HG02571 (cell line): ENCODE measurements at regions not wholly inside any gene's neighbourhood (a gene's known extent, or its start where the extent isn't known, plus 50 kb on each side); places are given as distances from the start of the nearest gene placed in this dataset.

Experiments
- ATAC-seq: cut with Tn5 transposase; IDR thresholded peaks from one replicate; pipeline ENCODE4 v1.9.1; 2021; ENCODE audit warnings: mild to moderate bottlenecking, moderate library complexity; ENCODE audit not compliant: unreplicated experiment

GRCh38 chr6:15845492-15845891 is 182.7 kb upstream of the DTNBP1 start:
- no peak for ATAC-seq

DNA sequence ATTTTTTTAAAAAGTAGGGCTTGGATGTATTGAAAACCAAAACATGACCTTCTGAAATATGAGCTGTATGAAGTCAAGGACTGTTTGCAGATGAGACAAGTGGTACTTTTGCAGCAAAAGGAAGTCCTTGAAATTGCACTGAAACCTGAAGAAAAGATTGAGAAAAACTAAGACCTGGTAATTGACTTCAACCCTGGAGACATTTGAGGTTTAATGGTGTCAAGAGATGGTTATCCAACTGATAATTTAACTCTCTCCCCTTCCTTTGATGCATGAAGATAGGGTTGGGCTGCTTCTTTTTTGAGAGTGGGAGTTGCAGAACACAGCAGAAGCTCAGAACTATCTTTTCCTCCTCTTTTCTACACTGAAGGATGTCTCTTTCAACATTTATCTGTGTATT is 180.9 kb upstream of the DTNBP1 start:
- ATAC-seq, result no peak

GRCh38 chr6:15843226-15843625 is 180.4 kb upstream of the DTNBP1 start:
- no peak for ATAC-seq

DNA sequence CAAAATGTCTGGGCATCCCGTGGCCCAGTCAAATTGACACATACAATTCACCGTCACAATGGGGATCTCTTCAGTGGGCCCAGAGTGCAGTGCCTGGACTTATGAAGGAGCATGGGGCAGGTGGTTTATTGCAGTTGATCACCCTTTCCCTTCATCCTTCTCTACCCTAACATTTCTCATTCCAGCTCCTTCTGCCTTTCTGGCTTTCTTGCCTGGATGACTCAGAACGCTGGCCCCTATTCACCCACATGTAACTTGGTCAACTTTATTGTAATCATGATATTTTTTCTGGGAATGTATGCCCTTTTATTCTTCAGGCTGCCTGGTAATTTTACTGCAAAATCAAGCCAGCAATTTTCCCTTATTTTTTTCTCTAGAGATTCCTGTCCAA is 179.9 kb upstream of the DTNBP1 start:
- ATAC-seq, result no peak

GRCh38 chr6:15841937-15842726 is 179.3 kb upstream of the DTNBP1 start:
- no peak for ATAC-seq

- no peak for ATAC-seq
Observed at GRCh38 chr6:15839969-15840541, 177.2 kb upstream of the DTNBP1 start.

- ATAC-seq, result no peak
Observed at GRCh38 chr6:15837205-15837604, 174.4 kb upstream of the DTNBP1 start.

DNA sequence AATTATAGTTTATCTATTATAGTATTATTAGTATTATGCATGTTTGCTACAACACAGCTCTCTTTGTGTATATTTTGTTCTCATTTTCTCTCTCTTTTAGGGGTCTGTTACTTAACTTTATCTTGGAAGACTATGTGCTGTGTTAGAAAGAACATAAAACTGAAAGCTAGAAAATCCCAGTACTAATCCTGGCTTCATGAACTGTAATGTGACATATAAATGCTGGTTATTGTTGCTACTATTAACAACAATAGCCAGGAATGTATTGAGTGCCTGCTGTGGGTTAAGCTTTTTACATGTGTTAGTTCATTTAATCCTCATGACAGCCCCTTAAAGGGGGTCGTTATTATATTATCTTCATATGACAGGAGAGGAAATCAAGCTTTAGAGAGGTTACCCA is 170.0 kb upstream of the DTNBP1 start:
- no peak for ATAC-seq

- ATAC-seq, result no peak
Observed at GRCh38 chr6:15829156-15829555, 166.3 kb upstream of the DTNBP1 start.

DNA sequence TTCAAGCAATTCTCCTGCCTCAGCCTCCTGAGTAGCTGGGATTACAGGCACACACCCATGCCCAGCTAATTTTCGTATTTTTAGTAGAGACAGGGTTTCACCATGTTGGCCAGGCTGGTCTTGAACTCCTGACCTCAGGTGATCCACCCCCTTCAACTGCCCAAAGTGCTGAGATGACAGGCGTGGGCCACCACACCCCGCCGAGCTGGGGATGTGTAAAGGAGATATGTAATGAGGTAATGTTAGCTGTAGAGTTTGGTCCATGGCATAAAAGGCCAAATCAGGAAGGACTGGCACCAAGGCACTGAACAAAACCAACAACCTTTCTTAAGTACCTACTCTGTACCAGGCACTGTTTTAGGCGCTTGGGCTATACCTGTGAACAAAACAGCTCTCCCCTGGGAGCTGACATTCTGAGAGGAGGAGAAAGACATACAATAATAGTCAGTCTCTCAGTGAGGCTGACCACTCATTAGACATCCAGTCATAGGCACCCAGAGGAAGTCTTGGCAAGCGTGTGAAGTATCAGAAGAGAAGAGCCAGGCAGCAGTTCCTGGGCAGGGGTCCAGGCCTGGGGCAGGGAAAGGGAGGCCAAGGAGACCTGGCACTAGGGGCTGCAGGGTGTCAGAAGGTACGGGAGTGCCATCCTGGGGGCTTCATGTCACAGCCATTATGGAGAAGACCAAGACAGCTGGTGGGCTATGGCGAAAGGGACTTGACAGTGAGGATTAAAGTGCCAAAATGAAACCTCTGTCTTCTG is 164.8 kb upstream of the DTNBP1 start:
- ATAC-seq, result no peak

- ATAC-seq, result no peak
Observed at GRCh38 chr6:15826814-15827318, 164.0 kb upstream of the DTNBP1 start.

- ATAC-seq, result no peak
Observed at GRCh38 chr6:15825332-15825930, 162.6 kb upstream of the DTNBP1 start.

DNA sequence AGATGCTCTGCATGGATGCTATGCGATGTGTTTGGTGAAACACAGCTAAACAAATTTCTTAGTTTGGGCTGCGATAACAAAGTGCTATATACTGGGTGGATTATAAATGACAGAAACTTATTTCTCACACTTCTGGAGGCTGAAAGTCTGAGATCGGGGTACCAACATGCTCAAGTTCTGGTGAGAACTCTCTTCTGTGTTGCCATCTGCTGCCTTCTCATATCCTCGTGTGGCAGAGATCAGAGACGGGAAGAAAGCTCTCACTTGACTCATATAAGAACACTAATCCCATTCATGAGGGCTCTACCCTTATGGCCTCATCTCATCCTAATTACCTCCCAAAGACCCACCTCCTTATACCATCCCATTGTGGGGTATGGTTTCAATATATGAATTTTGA is 162.0 kb upstream of the DTNBP1 start:
- ATAC-seq, result no peak

DNA sequence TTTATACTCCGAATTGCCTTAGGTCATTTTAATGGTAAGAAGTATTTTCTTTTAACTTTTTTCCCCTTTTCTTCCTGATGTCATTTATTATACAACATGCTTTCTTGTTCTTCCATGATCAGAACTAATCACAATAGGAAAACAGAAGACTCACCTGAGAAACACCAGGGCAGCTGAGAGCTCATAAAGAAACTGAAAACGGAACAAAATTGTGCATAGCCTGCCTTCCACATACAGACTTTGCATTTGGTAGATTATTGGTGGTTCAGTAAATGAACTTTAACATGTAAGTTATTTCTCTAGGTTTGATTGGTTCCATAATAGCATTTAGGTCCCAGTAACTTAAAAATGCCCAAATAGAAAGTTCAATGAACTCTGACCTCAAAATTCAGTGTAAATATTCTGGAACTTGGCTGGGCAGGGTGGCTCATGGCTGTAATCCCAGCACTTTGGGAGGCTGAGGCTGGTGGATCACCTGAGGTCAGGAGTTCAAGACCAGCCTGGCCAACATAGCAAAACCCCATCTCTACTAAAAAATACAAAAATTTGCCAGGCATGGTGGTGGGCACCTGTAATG is 161.1 kb upstream of the DTNBP1 start:
- ATAC-seq, result no peak

DNA sequence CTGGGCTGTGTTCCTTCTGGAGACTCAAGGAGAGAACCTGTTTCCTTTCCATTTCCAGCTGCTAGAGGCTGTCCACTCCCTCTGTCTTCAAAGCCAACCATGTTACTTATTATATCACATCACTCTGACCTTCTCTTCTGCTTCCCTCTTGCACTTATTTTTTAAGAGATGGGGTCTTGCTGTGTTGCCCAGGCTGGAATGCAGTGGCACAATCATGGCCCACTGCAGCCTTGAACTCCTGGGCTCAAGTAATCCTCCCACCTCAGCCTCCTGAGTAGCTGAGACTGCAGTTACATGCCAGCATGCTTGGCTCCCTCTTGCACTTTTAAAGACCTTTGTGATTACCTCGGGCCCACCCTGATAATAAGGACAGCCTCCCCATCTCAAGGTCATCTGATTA is 160.0 kb upstream of the DTNBP1 start:
- ATAC-seq, result no peak

DNA sequence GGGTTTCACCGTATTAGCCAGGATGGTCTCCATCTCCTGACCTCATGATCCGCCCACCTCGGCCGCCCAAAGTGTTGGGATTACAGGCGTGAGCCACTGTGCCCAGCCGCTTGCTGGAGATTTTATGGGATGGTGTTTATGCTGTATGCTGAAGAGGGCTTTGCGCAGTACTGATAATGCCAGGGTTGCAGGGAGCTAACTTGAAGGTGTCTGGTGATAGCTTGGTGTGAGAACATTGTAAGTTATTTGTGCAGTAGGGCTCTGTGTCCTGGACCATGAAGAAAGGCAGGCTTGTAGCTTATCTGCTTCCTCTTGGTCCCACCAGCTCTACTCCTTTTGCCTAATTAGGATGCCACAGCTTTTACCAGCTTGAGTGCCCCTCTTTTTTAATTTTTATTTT is 157.0 kb upstream of the DTNBP1 start:
- ATAC-seq, result no peak

GRCh38 chr6:15819226-15819625 is 156.4 kb upstream of the DTNBP1 start:
- ATAC-seq, result no peak

- ATAC-seq, result no peak
Observed at GRCh38 chr6:15818491-15818890, 155.7 kb upstream of the DTNBP1 start.

- no peak for ATAC-seq
Observed at GRCh38 chr6:15818044-15818443, 155.2 kb upstream of the DTNBP1 start.

DNA sequence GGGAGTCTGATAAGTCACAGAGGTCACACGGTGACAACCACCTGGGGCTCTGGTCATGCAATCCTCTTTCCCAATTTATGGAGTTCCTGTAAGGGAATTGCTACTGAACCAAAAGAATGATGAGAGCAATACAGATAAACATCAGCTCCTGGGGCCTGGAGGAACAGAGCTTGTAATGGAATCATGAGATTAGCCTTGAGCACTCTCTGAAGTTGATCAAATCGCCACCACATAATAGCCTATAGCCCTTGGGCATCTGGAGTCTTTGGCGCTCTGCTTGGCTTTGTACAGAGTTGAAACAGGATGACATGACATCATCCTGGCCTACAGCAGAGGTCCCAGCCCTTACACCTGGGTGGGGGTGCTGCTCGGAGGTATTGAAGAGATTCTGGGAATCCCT is 154.3 kb upstream of the DTNBP1 start:
- no peak for ATAC-seq

GRCh38 chr6:15816661-15817060 is 153.8 kb upstream of the DTNBP1 start:
- no peak for ATAC-seq
